ENCODE measurements at regions not wholly inside any gene's neighbourhood (a gene's known extent, or its start where the extent isn't known, plus 50 kb on each side); places are given as distances from the start of the nearest gene placed in this dataset.

DNA sequence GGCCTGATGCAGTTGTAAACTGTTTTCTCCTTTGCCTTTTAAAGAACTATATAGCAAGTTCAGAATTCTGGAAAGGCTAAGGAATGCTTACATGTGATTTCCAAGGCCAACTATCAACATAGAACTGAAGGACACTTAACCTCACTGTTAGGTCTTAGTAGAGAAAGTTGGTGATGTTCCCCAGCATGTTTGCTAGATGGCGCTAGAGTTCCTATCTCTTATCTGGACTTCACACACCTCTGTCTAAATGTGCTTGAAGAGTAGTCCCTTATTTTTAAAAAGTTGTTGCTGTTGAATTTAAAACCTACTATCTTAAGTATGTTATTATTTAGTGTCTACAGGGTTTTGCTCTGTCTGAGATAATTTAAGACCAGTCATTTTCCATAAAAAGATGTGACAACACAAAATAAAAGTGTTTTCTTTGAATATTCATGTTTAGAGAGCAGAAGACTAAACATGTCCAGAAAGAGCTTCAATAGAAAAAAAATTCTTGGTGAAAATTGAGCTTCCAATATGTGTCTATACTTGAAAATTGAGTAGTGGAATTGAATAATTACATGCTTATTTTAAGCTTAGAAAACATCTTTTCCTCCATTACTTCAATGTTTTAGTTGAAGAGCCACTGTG, 237.3 kb downstream of the S1PR1 start:
- ATAC-seq (ENCODE audit: low read depth) (no peak), DNase-seq (ENCODE audit: low spot score) (no peak)
- TF ChIP-seq, protein P1, sequence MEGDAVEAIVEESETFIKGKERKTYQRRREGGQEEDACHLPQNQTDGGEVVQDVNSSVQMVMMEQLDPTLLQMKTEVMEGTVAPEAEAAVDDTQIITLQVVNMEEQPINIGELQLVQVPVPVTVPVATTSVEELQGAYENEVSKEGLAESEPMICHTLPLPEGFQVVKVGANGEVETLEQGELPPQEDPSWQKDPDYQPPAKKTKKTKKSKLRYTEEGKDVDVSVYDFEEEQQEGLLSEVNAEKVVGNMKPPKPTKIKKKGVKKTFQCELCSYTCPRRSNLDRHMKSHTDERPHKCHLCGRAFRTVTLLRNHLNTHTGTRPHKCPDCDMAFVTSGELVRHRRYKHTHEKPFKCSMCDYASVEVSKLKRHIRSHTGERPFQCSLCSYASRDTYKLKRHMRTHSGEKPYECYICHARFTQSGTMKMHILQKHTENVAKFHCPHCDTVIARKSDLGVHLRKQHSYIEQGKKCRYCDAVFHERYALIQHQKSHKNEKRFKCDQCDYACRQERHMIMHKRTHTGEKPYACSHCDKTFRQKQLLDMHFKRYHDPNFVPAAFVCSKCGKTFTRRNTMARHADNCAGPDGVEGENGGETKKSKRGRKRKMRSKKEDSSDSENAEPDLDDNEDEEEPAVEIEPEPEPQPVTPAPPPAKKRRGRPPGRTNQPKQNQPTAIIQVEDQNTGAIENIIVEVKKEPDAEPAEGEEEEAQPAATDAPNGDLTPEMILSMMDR (IDR thresholded peaks at IDR 0.05; ENCODE audit: poor library complexity, severe bottlenecking): peak; percentile 45
- peaks cover 3% of the 10 kb centered on the region for H3K27me3 ChIP-seq (ENCODE audit: insufficient read depth, poor library complexity, severe bottlenecking)
- no peaks in the 10 kb centered on the region for H3K36me3 ChIP-seq (ENCODE audit: low read depth)
- H3K4me1 ChIP-seq (ENCODE audit: insufficient read depth, poor library complexity, severe bottlenecking): no peaks in the 10 kb centered on the region
- no peak overlapping the region for H3K4me3 ChIP-seq (ENCODE audit: severe bottlenecking)
- no peak overlapping the region for H3K27ac ChIP-seq (ENCODE audit: poor library complexity, severe bottlenecking)
- no peaks in the 10 kb centered on the region for H3K9me3 ChIP-seq (ENCODE audit: severe bottlenecking)

DNA sequence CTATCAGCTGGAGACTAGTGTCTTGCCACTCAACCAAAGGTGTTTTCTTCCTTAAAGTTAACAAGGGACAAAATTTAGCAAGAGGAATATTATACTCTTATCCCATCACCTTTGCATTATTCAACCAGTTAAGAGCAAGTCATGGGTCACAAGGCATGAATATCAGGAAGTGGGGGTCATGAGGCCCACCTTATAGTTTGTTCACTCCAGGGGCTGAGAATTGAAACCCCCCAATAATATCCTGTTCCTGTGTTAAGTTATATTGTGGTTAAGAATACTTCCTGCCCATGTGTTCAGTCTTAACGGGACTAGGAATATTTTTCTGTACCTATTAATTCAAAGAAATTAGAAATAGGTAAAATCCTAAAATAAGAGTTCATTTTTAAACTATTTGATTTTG, 239.7 kb downstream of the S1PR1 start:
- no peak for DNase-seq (ENCODE audit: low spot score)
- no peak overlapping the region for H3K27ac ChIP-seq (ENCODE audit: poor library complexity, severe bottlenecking)
- H3K36me3 ChIP-seq (ENCODE audit: low read depth): no peaks in the 10 kb centered on the region
- no peaks in the 10 kb centered on the region for H3K27me3 ChIP-seq (ENCODE audit: insufficient read depth, poor library complexity, severe bottlenecking)
- ATAC-seq (ENCODE audit: low read depth): no peak
- no peaks in the 10 kb centered on the region for H3K9me3 ChIP-seq (ENCODE audit: severe bottlenecking)
- H3K4me1 ChIP-seq (ENCODE audit: insufficient read depth, poor library complexity, severe bottlenecking): no peaks in the 10 kb centered on the region
- no peak overlapping the region for H3K4me3 ChIP-seq (ENCODE audit: severe bottlenecking)
- TF ChIP-seq, protein P1 (IDR thresholded peaks at IDR 0.05; ENCODE audit: poor library complexity, severe bottlenecking): no peak

DNA sequence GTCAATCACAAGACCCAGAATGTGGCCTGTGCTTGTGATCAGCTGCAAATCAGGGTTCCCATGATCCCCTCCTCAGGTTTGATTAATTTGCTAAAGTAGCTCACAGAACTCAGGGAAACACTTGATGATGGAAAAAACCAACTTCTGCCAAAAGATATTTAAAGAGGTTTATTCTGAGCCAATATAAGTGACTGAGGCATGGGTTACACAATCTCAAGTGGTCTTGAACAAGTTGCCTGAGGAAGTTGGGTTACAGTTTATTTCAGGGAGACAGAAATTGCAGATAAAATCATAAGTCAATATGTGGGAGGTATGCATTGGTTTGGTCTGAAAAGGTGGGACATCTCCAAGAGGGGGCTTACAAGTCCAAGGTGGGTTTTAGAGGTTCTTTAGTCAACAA, 243.1 kb downstream of the S1PR1 start:
- Histone ChIP-seq H3K36me3 (ENCODE audit: low read depth) (no peaks in the 10 kb centered on the region), H3K27me3 (ENCODE audit: insufficient read depth, poor library complexity, severe bottlenecking) (no peaks in the 10 kb centered on the region), H3K4me1 (ENCODE audit: insufficient read depth, poor library complexity, severe bottlenecking) (no peaks in the 10 kb centered on the region), H3K4me3 (ENCODE audit: severe bottlenecking) (no peak overlapping the region), H3K9me3 (ENCODE audit: severe bottlenecking) (no peaks in the 10 kb centered on the region), H3K27ac (ENCODE audit: poor library complexity, severe bottlenecking) (no peak overlapping the region)
- ATAC-seq (ENCODE audit: low read depth): no peak
- TF ChIP-seq, protein P1 (IDR thresholded peaks at IDR 0.05; ENCODE audit: poor library complexity, severe bottlenecking): no peak
- DNase-seq (ENCODE audit: low spot score): no peak

DNA sequence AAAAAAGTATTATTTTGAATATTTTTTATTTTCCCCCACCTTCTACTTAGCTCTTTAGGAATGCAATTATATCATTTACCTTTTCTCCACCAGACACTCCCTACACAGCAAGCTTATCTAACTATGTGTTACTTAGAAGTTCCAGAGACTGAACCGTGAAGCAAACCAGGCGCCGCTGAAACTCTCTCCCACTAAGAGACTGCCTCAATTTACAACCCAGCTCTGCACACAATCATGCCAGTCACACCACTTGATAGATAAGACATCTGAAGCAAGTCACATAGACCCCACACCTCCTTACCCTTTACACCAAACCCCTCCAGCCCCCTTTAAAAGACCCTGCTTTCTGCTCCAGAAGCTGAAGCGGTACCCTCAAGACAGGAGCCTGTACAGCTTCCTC, 245.5 kb downstream of the S1PR1 start:
- Histone ChIP-seq H3K4me3 (ENCODE audit: severe bottlenecking) (no peak overlapping the region), H3K4me1 (ENCODE audit: insufficient read depth, poor library complexity, severe bottlenecking) (no peaks in the 10 kb centered on the region), H3K27ac (ENCODE audit: poor library complexity, severe bottlenecking) (no peak overlapping the region), H3K9me3 (ENCODE audit: severe bottlenecking) (no peaks in the 10 kb centered on the region), H3K27me3 (ENCODE audit: insufficient read depth, poor library complexity, severe bottlenecking) (no peaks in the 10 kb centered on the region), H3K36me3 (ENCODE audit: low read depth) (no peaks in the 10 kb centered on the region)
- TF ChIP-seq, protein P1 (IDR thresholded peaks at IDR 0.05; ENCODE audit: poor library complexity, severe bottlenecking): no peak
- no peak for DNase-seq (ENCODE audit: low spot score)
- no peak for ATAC-seq (ENCODE audit: low read depth)

DNA sequence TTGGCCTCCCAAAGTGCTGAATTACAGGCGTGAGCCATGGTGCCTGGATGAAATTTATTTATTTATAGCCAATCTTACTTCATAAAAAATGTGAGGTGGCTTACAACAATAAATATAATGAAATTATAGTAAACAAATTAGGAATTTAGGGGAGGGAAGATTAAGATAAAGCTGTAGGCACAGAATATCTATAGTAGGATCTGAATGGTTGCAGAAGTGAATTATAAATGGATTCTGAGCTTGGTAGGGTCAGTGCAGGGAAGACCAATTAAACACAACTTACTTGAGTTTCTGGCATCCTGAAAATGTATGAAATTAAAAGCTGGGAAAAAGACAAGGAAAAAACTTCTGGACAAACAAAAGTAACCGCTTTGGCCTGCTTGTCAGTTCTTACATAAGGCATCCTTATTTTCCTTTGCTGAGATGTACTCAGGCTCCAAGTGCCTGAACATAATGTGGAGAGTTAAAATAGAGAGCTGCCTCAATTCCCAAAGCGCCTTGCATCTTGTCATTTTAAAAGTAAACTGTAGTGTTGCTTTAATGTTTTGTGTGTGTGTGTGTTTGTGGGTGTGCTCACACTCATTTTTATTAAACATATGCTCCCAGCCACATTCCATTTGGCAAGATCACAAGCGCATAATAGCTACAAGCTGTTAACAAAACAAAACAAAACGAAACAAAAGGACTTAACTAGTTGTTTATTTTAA, 247.3 kb downstream of the S1PR1 start:
- H3K27me3 ChIP-seq (ENCODE audit: insufficient read depth, poor library complexity, severe bottlenecking): no peaks in the 10 kb centered on the region
- H3K27ac ChIP-seq (ENCODE audit: poor library complexity, severe bottlenecking): no peak overlapping the region
- no peaks in the 10 kb centered on the region for H3K36me3 ChIP-seq (ENCODE audit: low read depth)
- ATAC-seq (ENCODE audit: low read depth): no peak
- TF ChIP-seq, protein P1 (IDR thresholded peaks at IDR 0.05; ENCODE audit: poor library complexity, severe bottlenecking): no peak
- H3K9me3 ChIP-seq (ENCODE audit: severe bottlenecking): no peaks in the 10 kb centered on the region
- DNase-seq (ENCODE audit: low spot score): no peak
- H3K4me3 ChIP-seq (ENCODE audit: severe bottlenecking): no peak overlapping the region
- no peaks in the 10 kb centered on the region for H3K4me1 ChIP-seq (ENCODE audit: insufficient read depth, poor library complexity, severe bottlenecking)
